GM23338 (cell line): ENCODE measurements at regions not wholly inside any gene's neighbourhood (a gene's known extent, or its start where the extent isn't known, plus 50 kb on each side); places are given as distances from the start of the nearest gene placed in this dataset.

Source experiments
- ATAC-seq: fragments of 200-7000 bp; cut with Tn5 transposase; 3 replicates; pipeline ENCODE4 v1.9.1; 2020
- DNase-seq: peaks from one replicate; pipeline ENCODE4 v3.0.0-alpha.2; 2015; ENCODE audit warnings: low spot score
- H2AFZ ChIP-seq: fragments of 200-600 bp; sonication (generic); 2 replicates; pipeline ENCODE4 v1.8.0; 2016; ENCODE audit warnings: antibody characterized with exemption, mild to moderate bottlenecking, moderate library complexity
- H3F3A ChIP-seq: fragments of 200-600 bp; sonication (generic); replicated peaks from 2 replicates; pipeline ENCODE4 v1.8.0; 2017; ENCODE audit warnings: antibody characterized with exemption, mixed run types, low read depth
- H3K27ac ChIP-seq: fragments of 200-600 bp; sonication (generic); 2 replicates; pipeline ENCODE4 v1.6.1; 2016; ENCODE audit warnings: low read depth
- H3K27me3 ChIP-seq: fragments of 200-600 bp; sonication (generic); 2 replicates; pipeline ENCODE4 v1.8.0; 2016; ENCODE audit warnings: mild to moderate bottlenecking, mixed run types, moderate library complexity; ENCODE audit not compliant: insufficient read depth
- H3K36me3 ChIP-seq: fragments of 200-600 bp; sonication (generic); 2 replicates; pipeline ENCODE4 v1.8.0; 2016; ENCODE audit warnings: mild to moderate bottlenecking; ENCODE audit not compliant: insufficient read depth
- H3K4me1 ChIP-seq: fragments of 200-600 bp; sonication (generic); 2 replicates; pipeline ENCODE4 v1.8.0; 2016; ENCODE audit warnings: mild to moderate bottlenecking, moderate library complexity; ENCODE audit not compliant: insufficient read depth
- H3K4me2 ChIP-seq: fragments of 200-600 bp; sonication (generic); 2 replicates; pipeline ENCODE4 v1.7.1; 2017; ENCODE audit warnings: mixed run types
- H3K4me3 ChIP-seq: fragments of 200-600 bp; sonication (generic); 2 replicates; pipeline ENCODE4 v1.6.1; 2016; ENCODE audit warnings: mixed run types
- H3K79me2 ChIP-seq: fragments of 200-600 bp; sonication (generic); replicated peaks from 2 replicates; pipeline ENCODE4 v1.8.0; 2017; ENCODE audit warnings: mild to moderate bottlenecking; ENCODE audit not compliant: insufficient read depth
- H3K9me2 ChIP-seq: fragments of 200-600 bp; sonication (generic); 2 replicates; pipeline ENCODE4 v1.8.0; 2017; ENCODE audit not compliant: insufficient read depth
- H4K20me1 ChIP-seq: fragments of 200-600 bp; sonication (generic); replicated peaks from 2 replicates; pipeline ENCODE4 v1.8.0; 2017; ENCODE audit warnings: mild to moderate bottlenecking; ENCODE audit not compliant: insufficient read depth
- H3K27ac Mint-ChIP-seq: 2 replicates; pipeline ENCODE4 v1.8.0; 2020; ENCODE audit warnings: inconsistent platforms, mild to moderate bottlenecking, moderate library complexity, mixed read lengths
- H3K27me3 Mint-ChIP-seq: 3 replicates; pipeline ENCODE4 v1.8.0; 2022; ENCODE audit warnings: low read depth, mild to moderate bottlenecking, moderate library complexity, mixed read lengths, inconsistent platforms; ENCODE audit not compliant: insufficient read depth, poor library complexity
- H3K36me3 Mint-ChIP-seq: 3 replicates; pipeline ENCODE4 v1.8.0; 2021; ENCODE audit warnings: low read depth, mild to moderate bottlenecking, inconsistent platforms, moderate library complexity, mixed read lengths
- H3K4me1 Mint-ChIP-seq: 3 replicates; pipeline ENCODE4 v1.8.0; 2020; ENCODE audit warnings: mild to moderate bottlenecking, inconsistent platforms, mixed read lengths
- H3K4me3 Mint-ChIP-seq: 3 replicates; pipeline ENCODE4 v1.8.0; 2021; ENCODE audit warnings: moderate library complexity, mild to moderate bottlenecking, inconsistent platforms, mixed read lengths
- H3K9me3 Mint-ChIP-seq: 3 replicates; pipeline ENCODE4 v1.8.0; 2020; ENCODE audit warnings: moderate library complexity, mild to moderate bottlenecking, inconsistent platforms, mixed read lengths
- CREB1 ChIP-seq: fragments of 250-450 bp; sonication (Bioruptor Pico); IDR thresholded peaks from 2 replicates; pipeline ENCODE4 v1.5.0; 2020; ENCODE audit warnings: low read depth, mild to moderate bottlenecking, moderate library complexity
- ETS1 ChIP-seq: IDR thresholded peaks from 2 replicates; pipeline ENCODE4 v1.6.1; 2016; ENCODE audit warnings: antibody characterized with exemption
- EZH2 ChIP-seq: fragments of 200-600 bp; sonication (generic); IDR thresholded peaks from one replicate; pipeline ENCODE4 v1.8.0; 2017; ENCODE audit warnings: antibody characterized with exemption, mild to moderate bottlenecking, low read depth; ENCODE audit not compliant: unreplicated experiment
- EZH2phosphoT487 ChIP-seq: fragments of 200-600 bp; sonication (generic); IDR thresholded peaks from one replicate; pipeline ENCODE4 v1.8.1; 2018; ENCODE audit warnings: antibody characterized with exemption; ENCODE audit not compliant: unreplicated experiment
- JUNB ChIP-seq: IDR thresholded peaks from one replicate; pipeline ENCODE4 v1.6.1; 2016; ENCODE audit warnings: antibody characterized with exemption; ENCODE audit not compliant: unreplicated experiment
- NANOG ChIP-seq: IDR thresholded peaks from 2 replicates; pipeline ENCODE4 v1.6.1; 2016; ENCODE audit warnings: antibody characterized with exemption, borderline replicate concordance
- POLR2AphosphoS5 ChIP-seq: IDR thresholded peaks from 2 replicates; pipeline ENCODE4 v1.6.1; 2016; ENCODE audit warnings: antibody characterized with exemption, low read depth
- REST ChIP-seq: IDR thresholded peaks from one replicate; pipeline ENCODE4 v1.6.1; 2018; ENCODE audit warnings: antibody characterized with exemption; ENCODE audit not compliant: unreplicated experiment
- STAT1 ChIP-seq: IDR thresholded peaks from one replicate; pipeline ENCODE4 v1.6.1; 2016; ENCODE audit warnings: antibody characterized with exemption; ENCODE audit not compliant: unreplicated experiment
- ZNF114 ChIP-seq: fragments of 250-450 bp; sonication (Bioruptor Pico); IDR thresholded peaks from 2 replicates; pipeline ENCODE4 v1.5.0; 2020; ENCODE audit warnings: mild to moderate bottlenecking, moderate library complexity
- ZNF331 ChIP-seq: fragments of 250-450 bp; sonication (Bioruptor Pico); IDR thresholded peaks from 2 replicates; pipeline ENCODE4 v1.5.0; 2020; ENCODE audit warnings: low read depth, mild to moderate bottlenecking, moderate library complexity
- TF ChIP-seq, protein P1 (sequence below): fragments of 250-450 bp; sonication (Bioruptor Pico); IDR thresholded peaks from 2 replicates; pipeline ENCODE4 v1.5.0; 2020; ENCODE audit warnings: mild to moderate bottlenecking, moderate library complexity
- TF ChIP-seq, protein P2 (sequence below), 2 experiments: fragments of 200-600 bp in 1 of 2; sonication (generic) in 1 of 2; conservative IDR thresholded peaks; 2 replicates each; pipeline versions ENCODE4 v1.5.1 to v1.6.1; 2016 to 2017; ENCODE audit warnings: antibody characterized with exemption in 2 of 2, low read depth in 2 of 2, mild to moderate bottlenecking in 2 of 2, moderate library complexity in 1 of 2

GRCh38 chr11:13169709-13170108 is 107.9 kb upstream of the BMAL1 start:
- H3K4me1 Mint-ChIP-seq: no peaks in the 10 kb centered on the region
- no peaks in the 10 kb centered on the region for H3K27me3 ChIP-seq
- no peak for DNase-seq
- H3K36me3 ChIP-seq: no peaks in the 10 kb centered on the region
- TF ChIP-seq JUNB: no peak
- TF ChIP-seq ETS1: no peak
- TF ChIP-seq ZNF331 (CRISPR knock-in tag): no peak
- no peak for TF ChIP-seq POLR2AphosphoS5
- TF ChIP-seq EZH2phosphoT487: no peak
- no peak for TF ChIP-seq EZH2
- no peak for TF ChIP-seq STAT1
- TF ChIP-seq, protein P1, sequence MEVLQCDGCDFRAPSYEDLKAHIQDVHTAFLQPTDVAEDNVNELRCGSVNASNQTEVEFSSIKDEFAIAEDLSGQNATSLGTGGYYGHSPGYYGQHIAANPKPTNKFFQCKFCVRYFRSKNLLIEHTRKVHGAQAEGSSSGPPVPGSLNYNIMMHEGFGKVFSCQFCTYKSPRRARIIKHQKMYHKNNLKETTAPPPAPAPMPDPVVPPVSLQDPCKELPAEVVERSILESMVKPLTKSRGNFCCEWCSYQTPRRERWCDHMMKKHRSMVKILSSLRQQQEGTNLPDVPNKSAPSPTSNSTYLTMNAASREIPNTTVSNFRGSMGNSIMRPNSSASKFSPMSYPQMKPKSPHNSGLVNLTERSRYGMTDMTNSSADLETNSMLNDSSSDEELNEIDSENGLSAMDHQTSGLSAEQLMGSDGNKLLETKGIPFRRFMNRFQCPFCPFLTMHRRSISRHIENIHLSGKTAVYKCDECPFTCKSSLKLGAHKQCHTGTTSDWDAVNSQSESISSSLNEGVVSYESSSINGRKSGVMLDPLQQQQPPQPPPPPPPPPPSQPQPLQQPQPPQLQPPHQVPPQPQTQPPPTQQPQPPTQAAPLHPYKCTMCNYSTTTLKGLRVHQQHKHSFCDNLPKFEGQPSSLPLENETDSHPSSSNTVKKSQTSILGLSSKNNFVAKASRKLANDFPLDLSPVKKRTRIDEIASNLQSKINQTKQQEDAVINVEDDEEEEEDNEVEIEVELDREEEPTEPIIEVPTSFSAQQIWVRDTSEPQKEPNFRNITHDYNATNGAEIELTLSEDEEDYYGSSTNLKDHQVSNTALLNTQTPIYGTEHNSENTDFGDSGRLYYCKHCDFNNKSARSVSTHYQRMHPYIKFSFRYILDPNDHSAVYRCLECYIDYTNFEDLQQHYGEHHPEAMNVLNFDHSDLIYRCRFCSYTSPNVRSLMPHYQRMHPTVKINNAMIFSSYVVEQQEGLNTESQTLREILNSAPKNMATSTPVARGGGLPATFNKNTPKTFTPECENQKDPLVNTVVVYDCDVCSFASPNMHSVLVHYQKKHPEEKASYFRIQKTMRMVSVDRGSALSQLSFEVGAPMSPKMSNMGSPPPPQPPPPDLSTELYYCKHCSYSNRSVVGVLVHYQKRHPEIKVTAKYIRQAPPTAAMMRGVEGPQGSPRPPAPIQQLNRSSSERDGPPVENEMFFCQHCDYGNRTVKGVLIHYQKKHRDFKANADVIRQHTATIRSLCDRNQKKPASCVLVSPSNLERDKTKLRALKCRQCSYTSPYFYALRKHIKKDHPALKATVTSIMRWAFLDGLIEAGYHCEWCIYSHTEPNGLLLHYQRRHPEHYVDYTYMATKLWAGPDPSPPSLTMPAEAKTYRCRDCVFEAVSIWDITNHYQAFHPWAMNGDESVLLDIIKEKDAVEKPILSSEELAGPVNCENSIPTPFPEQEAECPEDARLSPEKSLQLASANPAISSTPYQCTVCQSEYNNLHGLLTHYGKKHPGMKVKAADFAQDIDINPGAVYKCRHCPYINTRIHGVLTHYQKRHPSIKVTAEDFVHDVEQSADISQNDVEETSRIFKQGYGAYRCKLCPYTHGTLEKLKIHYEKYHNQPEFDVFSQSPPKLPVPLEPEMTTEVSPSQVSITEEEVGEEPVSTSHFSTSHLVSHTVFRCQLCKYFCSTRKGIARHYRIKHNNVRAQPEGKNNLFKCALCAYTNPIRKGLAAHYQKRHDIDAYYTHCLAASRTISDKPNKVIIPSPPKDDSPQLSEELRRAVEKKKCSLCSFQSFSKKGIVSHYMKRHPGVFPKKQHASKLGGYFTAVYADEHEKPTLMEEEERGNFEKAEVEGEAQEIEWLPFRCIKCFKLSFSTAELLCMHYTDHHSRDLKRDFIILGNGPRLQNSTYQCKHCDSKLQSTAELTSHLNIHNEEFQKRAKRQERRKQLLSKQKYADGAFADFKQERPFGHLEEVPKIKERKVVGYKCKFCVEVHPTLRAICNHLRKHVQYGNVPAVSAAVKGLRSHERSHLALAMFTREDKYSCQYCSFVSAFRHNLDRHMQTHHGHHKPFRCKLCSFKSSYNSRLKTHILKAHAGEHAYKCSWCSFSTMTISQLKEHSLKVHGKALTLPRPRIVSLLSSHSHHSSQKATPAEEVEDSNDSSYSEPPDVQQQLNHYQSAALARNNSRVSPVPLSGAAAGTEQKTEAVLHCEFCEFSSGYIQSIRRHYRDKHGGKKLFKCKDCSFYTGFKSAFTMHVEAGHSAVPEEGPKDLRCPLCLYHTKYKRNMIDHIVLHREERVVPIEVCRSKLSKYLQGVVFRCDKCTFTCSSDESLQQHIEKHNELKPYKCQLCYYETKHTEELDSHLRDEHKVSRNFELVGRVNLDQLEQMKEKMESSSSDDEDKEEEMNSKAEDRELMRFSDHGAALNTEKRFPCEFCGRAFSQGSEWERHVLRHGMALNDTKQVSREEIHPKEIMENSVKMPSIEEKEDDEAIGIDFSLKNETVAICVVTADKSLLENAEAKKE: no peak
- TF ChIP-seq, protein P2, sequence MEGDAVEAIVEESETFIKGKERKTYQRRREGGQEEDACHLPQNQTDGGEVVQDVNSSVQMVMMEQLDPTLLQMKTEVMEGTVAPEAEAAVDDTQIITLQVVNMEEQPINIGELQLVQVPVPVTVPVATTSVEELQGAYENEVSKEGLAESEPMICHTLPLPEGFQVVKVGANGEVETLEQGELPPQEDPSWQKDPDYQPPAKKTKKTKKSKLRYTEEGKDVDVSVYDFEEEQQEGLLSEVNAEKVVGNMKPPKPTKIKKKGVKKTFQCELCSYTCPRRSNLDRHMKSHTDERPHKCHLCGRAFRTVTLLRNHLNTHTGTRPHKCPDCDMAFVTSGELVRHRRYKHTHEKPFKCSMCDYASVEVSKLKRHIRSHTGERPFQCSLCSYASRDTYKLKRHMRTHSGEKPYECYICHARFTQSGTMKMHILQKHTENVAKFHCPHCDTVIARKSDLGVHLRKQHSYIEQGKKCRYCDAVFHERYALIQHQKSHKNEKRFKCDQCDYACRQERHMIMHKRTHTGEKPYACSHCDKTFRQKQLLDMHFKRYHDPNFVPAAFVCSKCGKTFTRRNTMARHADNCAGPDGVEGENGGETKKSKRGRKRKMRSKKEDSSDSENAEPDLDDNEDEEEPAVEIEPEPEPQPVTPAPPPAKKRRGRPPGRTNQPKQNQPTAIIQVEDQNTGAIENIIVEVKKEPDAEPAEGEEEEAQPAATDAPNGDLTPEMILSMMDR (conservative IDR thresholded peaks at IDR 0.05; ENCODE audit: low read depth in 2 of 2): no peak
- TF ChIP-seq REST: no peak
- no peak for TF ChIP-seq NANOG
- no peak for TF ChIP-seq ZNF114 (CRISPR knock-in tag)
- TF ChIP-seq CREB1 (CRISPR knock-in tag): no peak
- H3K27me3 Mint-ChIP-seq: peaks cover 2% of the 10 kb centered on the region
- no peak overlapping the region for H3K4me3 ChIP-seq
- ATAC-seq: no peak
- H3F3A ChIP-seq: no peaks in the 10 kb centered on the region
- no peaks in the 10 kb centered on the region for H3K9me2 ChIP-seq
- no peak overlapping the region for H3K4me3 Mint-ChIP-seq
- no peak overlapping the region for H3K27ac ChIP-seq
- H3K4me2 ChIP-seq: no peak overlapping the region
- no peaks in the 10 kb centered on the region for H3K36me3 Mint-ChIP-seq
- no peaks in the 10 kb centered on the region for H3K79me2 ChIP-seq
- H4K20me1 ChIP-seq: no peaks in the 10 kb centered on the region
- H3K27ac Mint-ChIP-seq: no peak overlapping the region
- no peak overlapping the region for H2AFZ ChIP-seq
- H3K4me1 ChIP-seq: no peaks in the 10 kb centered on the region
- H3K9me3 Mint-ChIP-seq: no peaks in the 10 kb centered on the region
